ENCODE measurements at regions not wholly inside any gene's neighbourhood (a gene's known extent, or its start where the extent isn't known, plus 50 kb on each side); places are given as distances from the start of the nearest gene placed in this dataset.

GRCh38 chrX:109040057-109040456 lies 303.7 kb upstream of the IRS4 start:
- no peaks in the 10 kb centered on the region for H3K9me3 ChIP-seq (ENCODE audit: insufficient read depth in 2 of 2, low read depth in 1 of 2, low read length in 1 of 2)
- no peak overlapping the region for H2BK15ac ChIP-seq (ENCODE audit: low read length)
- H4K91ac ChIP-seq (replicated peaks; ENCODE audit: insufficient read length, low read length) = no peak overlapping the region
- no peaks in the 10 kb centered on the region for H3K27me3 ChIP-seq (replicated peaks in 1 of 4; ENCODE audit: control insufficient read depth in 3 of 4, extremely low read depth in 1 of 4, insufficient read depth in 3 of 4, low read length in 3 of 4)
- H3K18ac ChIP-seq (ENCODE audit: extremely low read depth, low read length) = no peak overlapping the region
- H2AFZ ChIP-seq (ENCODE audit: low read length) = peak overlapping the region; percentile 88
- H4K5ac ChIP-seq (ENCODE audit: insufficient read length, low read depth, low read length) = no peak overlapping the region
- no peak overlapping the region for H3K4ac ChIP-seq (replicated peaks; ENCODE audit: insufficient read length, low read depth, low read length)
- FAIRE-seq (no peak), DNase-seq (ENCODE audit: low read depth in 1 of 2, low spot score in 2 of 2) (no peak)
- POLR2A ChIA-PET (ENCODE audit: partially characterized antibody) = no interaction called here
- CTCF ChIA-PET (ENCODE audit: partially characterized antibody) = interaction anchor here (2.6 kb wide), 1 partner anchor 10 kb away, joined by 8 read pairs; no protein-coding TSS in a partner anchor
- no peak overlapping the region for H3K9ac ChIP-seq (replicated peaks in 1 of 4; ENCODE audit: extremely low read depth in 1 of 4, low read depth in 3 of 4, low read length in 3 of 4)
- H4K8ac ChIP-seq (ENCODE audit: extremely low read depth, insufficient read depth, low read length) = no peak overlapping the region
- no peaks in the 10 kb centered on the region for H3K23me2 ChIP-seq (ENCODE audit: low read depth, low read length)
- H3K4me2 ChIP-seq (ENCODE audit: insufficient read depth in 1 of 2, low read depth in 2 of 2, low read length in 2 of 2) = no peak overlapping the region
- no peaks in the 10 kb centered on the region for H4K20me1 ChIP-seq (replicated peaks in 1 of 2; ENCODE audit: control insufficient read depth in 1 of 2, insufficient read depth in 2 of 2, low read length in 2 of 2)
- no peak overlapping the region for H2BK12ac ChIP-seq (ENCODE audit: low read depth, low read length)
- H3K14ac ChIP-seq (ENCODE audit: insufficient read length) = no peak overlapping the region
- no peak overlapping the region for H3K56ac ChIP-seq (replicated peaks; ENCODE audit: insufficient read length, low read depth, low read length)
- H2BK120ac ChIP-seq (replicated peaks; ENCODE audit: low read depth, low read length) = no peak overlapping the region
- H3K4me1 ChIP-seq (replicated peaks in 1 of 4; ENCODE audit: control insufficient read depth in 3 of 4, insufficient read depth in 4 of 4, low read length in 3 of 4) = no peaks in the 10 kb centered on the region
- no peak overlapping the region for H2BK20ac ChIP-seq (ENCODE audit: low read length)
- H3K27ac ChIP-seq (ENCODE audit: low read depth, low read length) = no peak overlapping the region
- H2BK5ac ChIP-seq (ENCODE audit: low read depth, low read length) = no peak overlapping the region
- no peaks in the 10 kb centered on the region for H3K79me1 ChIP-seq (ENCODE audit: low read depth, low read length)
- no CpG with 5 or more reads among the region's 3 CpGs for WGBS, 2 experiments (ENCODE audit: extremely low coverage in 1 of 2, insufficient coverage in 1 of 2, insufficient read length in 1 of 2, insufficient replicate concordance in 2 of 2, low coverage in 1 of 2, low lambda C conversion rate in 2 of 2, missing lambda C conversion rate in 1 of 2)
- no peaks in the 10 kb centered on the region for H3K36me3 ChIP-seq (ENCODE audit: control insufficient read depth in 2 of 4, insufficient read depth in 4 of 4, low read length in 3 of 4)
- no peaks in the 10 kb centered on the region for H3K79me2 ChIP-seq (ENCODE audit: control insufficient read depth in 1 of 2, insufficient read depth in 2 of 2, low read length in 2 of 2)
- H2AK5ac ChIP-seq (ENCODE audit: low read depth, low read length) = no peak overlapping the region
- no peak overlapping the region for H3K23ac ChIP-seq (ENCODE audit: insufficient read length)
- no peak overlapping the region for H3K4me3 ChIP-seq (ENCODE audit: extremely low read depth in 1 of 4, insufficient read depth in 2 of 4, low read depth in 3 of 4, low read length in 4 of 4)
- no peak for TF ChIP-seq SAP30 (IDR thresholded peaks at IDR 0.05; ENCODE audit: insufficient read depth, insufficient replicate concordance, low read length)
- TF ChIP-seq CBX8 (IDR thresholded peaks at IDR 0.05; ENCODE audit: borderline replicate concordance, low read depth, low read length) = no peak
- TF ChIP-seq CHD1 (IDR thresholded peaks at IDR 0.05; ENCODE audit: low read depth, low read length) = no peak
- TF ChIP-seq GABPA (IDR thresholded peaks at IDR 0.05; ENCODE audit: borderline replicate concordance, insufficient read depth, low read length) = no peak
- no peak for TF ChIP-seq NRF1 (IDR thresholded peaks at IDR 0.05; ENCODE audit: low read depth, low read length)
- no peak for TF ChIP-seq TAF1 (IDR thresholded peaks at IDR 0.05; ENCODE audit: low read depth, low read length)
- TF ChIP-seq GTF2F1 (IDR thresholded peaks at IDR 0.05; ENCODE audit: borderline replicate concordance, low read depth, low read length) = no peak
- no peak for TF ChIP-seq HDAC2 (IDR thresholded peaks at IDR 0.05; ENCODE audit: borderline replicate concordance in 1 of 2, low read depth in 2 of 2, low read length in 2 of 2)
- TF ChIP-seq BACH1 (IDR thresholded peaks at IDR 0.05; ENCODE audit: low read length) = no peak
- TF ChIP-seq POU5F1 (IDR thresholded peaks at IDR 0.05; ENCODE audit: low read depth, low read length) = no peak
- TF ChIP-seq SIN3A (conservative IDR thresholded peaks at IDR 0.05 in 1 of 2, IDR thresholded peaks at IDR 0.05 in 1 of 2; ENCODE audit: low read depth in 1 of 2, low read length in 2 of 2) = no peak
- no peak for TF ChIP-seq JUN (IDR thresholded peaks at IDR 0.05; ENCODE audit: low read depth, low read length)
- no peak for TF ChIP-seq CEBPB (IDR thresholded peaks at IDR 0.05; ENCODE audit: low read depth, low read length)
- no peak for TF ChIP-seq CBX5 (IDR thresholded peaks at IDR 0.05; ENCODE audit: low read depth, low read length)
- no peak for TF ChIP-seq CHD2 (IDR thresholded peaks at IDR 0.05; ENCODE audit: low read length)
- no peak for TF ChIP-seq KDM4A (IDR thresholded peaks at IDR 0.05; ENCODE audit: low read depth, low read length, severe bottlenecking)
